ENCODE measurements at regions not wholly inside any gene's neighbourhood (a gene's known extent, or its start where the extent isn't known, plus 50 kb on each side); places are given as distances from the start of the nearest gene placed in this dataset.

DNA sequence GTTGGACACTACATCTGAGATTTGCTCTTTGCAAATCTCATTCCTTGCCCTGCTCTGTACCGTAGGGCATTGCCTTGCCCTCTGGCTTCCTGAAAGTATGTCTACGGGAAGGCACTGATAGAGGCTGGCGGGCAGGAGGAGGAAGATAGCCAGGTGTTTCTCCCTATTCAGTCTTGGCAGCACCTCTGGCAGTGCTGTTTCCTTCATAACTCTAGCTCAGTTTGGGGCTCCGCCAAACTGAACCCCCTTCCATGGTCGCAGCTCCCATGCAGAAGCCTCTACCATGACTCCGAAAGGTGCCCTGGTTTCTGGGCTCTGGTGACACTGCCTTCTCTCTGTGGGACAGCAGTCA, 122.3 kb upstream of the PRR20G start:
- TF ChIP-seq, protein P1, sequence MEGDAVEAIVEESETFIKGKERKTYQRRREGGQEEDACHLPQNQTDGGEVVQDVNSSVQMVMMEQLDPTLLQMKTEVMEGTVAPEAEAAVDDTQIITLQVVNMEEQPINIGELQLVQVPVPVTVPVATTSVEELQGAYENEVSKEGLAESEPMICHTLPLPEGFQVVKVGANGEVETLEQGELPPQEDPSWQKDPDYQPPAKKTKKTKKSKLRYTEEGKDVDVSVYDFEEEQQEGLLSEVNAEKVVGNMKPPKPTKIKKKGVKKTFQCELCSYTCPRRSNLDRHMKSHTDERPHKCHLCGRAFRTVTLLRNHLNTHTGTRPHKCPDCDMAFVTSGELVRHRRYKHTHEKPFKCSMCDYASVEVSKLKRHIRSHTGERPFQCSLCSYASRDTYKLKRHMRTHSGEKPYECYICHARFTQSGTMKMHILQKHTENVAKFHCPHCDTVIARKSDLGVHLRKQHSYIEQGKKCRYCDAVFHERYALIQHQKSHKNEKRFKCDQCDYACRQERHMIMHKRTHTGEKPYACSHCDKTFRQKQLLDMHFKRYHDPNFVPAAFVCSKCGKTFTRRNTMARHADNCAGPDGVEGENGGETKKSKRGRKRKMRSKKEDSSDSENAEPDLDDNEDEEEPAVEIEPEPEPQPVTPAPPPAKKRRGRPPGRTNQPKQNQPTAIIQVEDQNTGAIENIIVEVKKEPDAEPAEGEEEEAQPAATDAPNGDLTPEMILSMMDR (IDR thresholded peaks at IDR 0.05): no peak
- no peak for TF ChIP-seq EP300 (IDR thresholded peaks at IDR 0.05)
- no peak for TF ChIP-seq POLR2A (IDR thresholded peaks at IDR 0.05)
